HG03378 (cell line): ENCODE measurements at regions not wholly inside any gene's neighbourhood (a gene's known extent, or its start where the extent isn't known, plus 50 kb on each side); places are given as distances from the start of the nearest gene placed in this dataset.
"Not testable (repeated sequence)": the region's sequence is repeated elsewhere in the genome, so short reads cannot be mapped to it uniquely, and the experiment has no call there.

ENCODE experiments used
- ATAC-seq: cut with Tn5 transposase; IDR thresholded peaks from one replicate; pipeline ENCODE4 v1.9.1; 2021; ENCODE audit warnings: mild to moderate bottlenecking, moderate library complexity; ENCODE audit not compliant: unreplicated experiment

DNA sequence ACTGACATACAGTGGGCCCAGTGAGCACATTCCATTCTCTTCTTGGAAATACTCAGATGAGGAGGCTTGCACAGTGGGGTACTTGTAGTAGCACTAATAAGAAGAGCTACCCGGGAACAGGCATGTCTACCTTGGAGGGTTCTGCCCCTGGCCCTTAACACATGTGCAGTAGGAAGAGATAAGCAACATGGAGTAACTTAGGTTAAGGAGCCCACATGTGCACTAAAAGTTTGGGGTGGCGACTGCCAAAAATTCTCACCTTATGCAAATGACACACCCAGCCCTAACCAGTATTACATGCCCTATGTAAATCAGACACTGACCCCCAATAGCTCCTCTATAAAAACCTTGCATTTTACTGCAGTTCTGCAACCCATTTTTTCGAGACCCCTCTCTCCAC is 1313.3 kb downstream of the KCNT2 start:
- ATAC-seq: no peak

DNA sequence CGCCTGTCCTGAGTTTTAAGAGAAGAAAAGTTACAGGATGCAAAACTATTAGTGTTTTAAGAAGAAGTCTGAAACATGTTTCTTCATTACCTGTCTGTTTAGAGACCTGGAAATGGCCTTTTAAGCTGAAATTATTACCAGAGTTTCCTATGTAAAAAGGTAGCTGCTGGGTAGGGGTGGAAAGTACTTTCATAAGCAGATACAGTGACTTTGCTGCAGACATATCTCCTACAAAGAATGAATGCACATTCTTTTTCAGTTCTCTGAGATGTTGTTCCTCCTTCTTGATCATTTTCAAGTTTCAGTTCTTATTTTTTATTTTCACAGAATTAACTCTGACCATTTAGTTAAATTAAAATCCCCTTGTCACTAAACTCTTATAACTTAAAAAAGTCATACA is 1329.6 kb downstream of the KCNT2 start:
- peak; percentile 64 for ATAC-seq

DNA sequence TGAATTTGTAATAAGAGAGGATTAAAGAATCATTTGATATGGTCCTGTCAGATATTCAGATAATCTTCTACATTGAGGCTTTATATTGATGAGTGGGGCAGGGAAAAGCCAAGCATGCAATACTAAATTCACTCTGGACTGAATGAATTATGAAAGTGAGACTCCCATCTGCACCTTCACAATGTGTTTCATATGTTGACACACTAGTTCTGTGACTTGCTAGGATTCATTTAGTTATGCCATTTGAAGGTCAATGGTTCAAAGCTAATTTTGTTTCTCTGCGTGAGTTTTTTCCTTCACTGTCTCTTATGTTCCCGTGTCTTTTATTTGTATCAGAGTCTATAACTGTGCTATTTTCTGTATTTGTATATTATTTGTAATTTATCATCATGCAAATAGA is 1332.5 kb downstream of the KCNT2 start:
- ATAC-seq: no peak

DNA sequence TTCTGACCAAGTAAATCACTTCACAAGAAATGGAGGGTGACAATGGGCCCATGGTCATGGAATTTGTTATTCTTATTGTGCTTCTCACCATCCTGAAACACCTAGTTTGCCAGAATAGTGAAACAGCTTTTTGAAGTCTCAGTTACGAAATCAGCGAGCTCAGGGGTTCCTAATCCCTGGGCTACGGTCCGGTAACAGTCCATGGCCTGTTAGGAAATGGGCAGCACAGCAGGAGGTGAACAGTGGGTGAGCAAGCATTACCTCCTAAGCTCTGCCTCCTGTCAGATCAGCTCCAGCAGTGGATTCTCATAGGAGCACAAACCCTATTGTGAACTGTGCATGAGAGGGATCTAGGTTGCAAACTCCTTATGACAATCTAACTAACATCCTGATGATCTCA is 1356.3 kb downstream of the KCNT2 start:
- no peak for ATAC-seq

- no peak for ATAC-seq
Observed at GRCh38 chr1:195243492-195243891, 1364.7 kb downstream of the KCNT2 start.

DNA sequence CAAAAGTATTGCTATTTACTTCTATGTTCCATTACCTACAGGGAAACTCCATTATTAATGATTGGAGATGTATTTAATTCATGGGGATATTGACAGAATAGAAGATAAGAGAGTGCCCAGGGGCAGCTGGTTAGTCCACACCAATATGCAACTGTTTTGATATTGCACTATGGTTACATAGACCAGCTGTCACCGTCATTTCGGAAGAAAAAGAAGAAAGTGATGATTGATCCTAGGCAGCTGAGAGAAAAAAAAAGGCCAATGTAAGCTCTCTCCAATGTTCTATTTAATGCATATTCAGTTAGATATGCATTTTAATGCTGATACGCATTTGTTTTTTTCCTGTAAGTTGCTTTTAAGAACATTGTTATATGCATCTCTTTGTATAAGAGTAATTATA is 1367.2 kb downstream of the KCNT2 start:
- ATAC-seq: no peak

- no peak for ATAC-seq
Observed at GRCh38 chr1:195238313-195238712, 1369.9 kb downstream of the KCNT2 start.

DNA sequence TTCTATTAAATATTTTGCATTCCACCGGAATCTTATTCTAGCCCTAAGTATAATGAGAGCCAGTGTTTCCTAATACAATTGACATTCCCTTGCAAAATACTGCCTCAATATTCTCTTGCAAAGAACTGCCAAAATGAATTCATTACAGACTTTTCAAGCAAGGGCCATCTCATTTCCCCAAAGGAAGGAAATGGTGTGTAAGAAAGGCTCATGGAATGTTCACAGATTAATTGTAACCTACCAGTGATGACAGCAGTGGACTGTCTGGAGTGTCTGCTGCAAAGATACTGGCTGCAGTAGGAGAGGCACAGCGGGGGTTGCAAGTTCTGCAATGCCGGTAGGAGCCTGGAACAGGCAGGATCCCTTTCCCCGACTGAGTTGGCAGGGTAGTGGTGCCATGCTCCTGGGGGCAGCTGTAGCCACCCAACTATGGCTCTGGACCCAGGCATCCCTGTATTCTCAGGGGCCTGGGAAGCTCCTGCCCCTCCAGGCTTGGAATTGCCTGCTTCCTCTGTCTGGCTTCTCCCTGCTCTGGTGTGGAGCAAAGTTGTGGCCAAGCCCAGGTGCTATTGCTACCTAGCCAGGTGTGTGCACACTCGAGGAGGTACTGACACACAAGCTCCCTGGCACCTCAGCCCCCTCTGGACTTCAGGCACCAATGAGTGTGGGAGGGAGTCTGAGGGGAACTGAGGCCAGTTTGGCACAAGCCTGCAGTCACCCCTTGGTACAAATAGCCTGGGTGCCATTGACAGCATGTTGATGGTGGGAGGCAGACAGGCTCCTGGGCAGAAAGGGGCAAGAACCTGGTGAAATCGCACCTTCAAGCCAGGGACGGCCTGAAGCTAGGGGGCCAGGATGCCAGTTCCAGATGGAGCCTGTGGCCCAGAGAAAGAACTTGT is 1371.0 kb downstream of the KCNT2 start:
- ATAC-seq: no peak

DNA sequence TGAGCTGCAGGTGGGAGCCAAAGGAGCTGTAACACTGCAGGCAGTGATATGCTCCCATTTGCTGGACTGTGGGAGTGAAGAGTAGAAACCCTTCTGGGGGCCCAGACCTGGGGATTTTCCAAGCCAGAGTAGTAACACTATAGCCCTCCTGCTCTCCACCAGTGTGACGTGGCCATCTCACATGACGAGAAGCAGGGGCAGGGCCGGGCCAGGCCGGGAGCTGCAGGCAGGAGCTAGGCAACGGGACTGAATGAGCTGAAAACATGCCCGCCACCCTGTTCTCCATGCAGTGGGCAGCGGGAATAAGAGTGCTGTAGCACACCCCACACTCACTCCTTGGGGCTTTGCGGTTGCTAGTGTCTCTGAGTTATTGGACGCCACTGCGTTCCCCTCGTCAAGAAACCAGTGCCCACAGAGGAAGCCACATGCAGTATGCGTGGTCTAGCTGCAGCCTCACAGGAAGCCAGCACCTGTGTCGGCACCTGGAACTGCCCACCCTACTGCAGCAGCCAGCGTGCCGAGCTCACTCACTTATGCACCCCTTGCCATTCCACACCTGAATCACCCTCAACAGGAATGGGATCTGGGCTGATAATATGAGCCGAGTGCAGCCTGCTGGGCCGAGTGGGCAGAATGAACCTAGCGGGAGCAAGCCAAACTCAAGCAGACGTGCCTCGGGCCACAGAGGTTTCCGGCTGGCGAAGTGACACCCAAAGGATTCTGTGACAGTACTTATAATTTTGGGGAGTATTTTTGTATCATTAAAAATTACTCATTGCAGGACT is 1389.6 kb downstream of the KCNT2 start:
- no peak for ATAC-seq

- ATAC-seq: no peak
Observed at GRCh38 chr1:195202241-195202640, 1406.0 kb downstream of the KCNT2 start.

DNA sequence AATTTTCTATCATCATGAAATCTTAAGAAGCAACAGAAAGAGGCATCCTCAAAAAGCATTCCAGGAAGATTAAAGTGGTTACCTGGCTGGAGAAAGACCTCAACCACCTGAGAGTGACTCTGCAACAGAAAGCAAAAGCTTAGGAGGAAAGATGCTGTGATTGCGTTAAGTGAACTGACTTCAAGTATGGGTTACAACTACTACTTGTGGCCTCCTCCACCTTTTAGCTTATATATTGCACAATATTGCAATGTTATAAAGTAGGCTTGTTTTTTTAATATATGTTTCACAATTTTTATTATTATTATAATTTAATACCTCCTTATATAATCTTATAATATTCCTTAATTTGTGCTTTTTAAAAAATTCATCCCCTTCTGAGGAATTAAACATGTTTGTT is 1407.5 kb downstream of the KCNT2 start:
- no peak for ATAC-seq

GRCh38 chr1:195197116-195197515 is 1411.1 kb downstream of the KCNT2 start:
- ATAC-seq: no peak

DNA sequence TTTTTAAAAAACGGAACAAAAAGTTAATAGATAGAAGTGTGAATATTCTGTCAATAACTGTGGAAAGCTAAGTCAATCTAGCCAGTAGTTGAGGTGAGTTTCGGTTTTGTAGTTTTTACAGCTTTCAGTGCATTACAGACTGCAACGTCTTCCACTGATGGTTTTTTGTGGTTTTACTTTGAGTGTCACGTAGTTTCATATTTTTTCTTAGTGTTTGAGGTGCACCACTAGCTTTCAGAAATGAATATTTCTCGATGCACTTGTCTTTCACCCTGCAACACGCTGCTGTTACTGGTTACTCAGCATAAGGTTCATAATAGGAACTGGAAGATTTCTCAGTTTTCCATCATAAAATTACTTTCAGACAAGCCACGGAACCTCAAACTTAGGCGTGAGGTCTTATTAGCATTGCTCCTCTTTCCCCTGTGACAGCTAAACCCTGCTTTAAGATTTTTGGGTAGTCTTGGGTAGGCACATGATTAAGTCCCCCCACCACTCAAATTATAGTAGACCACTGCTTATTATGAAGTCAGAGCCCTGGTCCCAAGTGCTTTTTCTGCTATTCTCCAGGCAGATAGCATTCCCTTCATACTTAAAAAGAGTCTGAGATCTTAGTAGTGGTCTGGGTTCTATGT is 1412.7 kb downstream of the KCNT2 start:
- peak; percentile 99 for ATAC-seq

- no peak for ATAC-seq
Observed at GRCh38 chr1:195193134-195193533, 1415.1 kb downstream of the KCNT2 start.

DNA sequence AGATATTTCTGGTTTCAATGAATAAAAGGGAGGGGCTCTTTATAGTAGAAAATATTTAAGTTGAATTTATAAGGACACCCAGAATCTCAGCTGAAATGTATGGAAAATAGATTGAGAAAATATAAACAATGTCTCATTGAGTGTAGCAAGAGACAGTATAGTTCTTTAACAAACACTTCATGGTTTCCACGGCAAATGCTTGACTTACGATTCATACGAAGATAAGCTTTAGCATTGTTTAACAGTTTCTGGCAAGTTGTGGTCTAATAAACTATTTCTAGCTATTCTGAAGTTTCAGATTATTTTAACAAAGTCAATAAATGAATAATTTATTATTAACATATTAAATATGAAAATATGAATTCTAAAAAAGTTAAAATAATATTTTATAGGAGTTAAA is 1419.4 kb downstream of the KCNT2 start:
- no peak for ATAC-seq

GRCh38 chr1:195186544-195186943 is 1421.7 kb downstream of the KCNT2 start:
- no peak for ATAC-seq

GRCh38 chr1:195185736-195186135 is 1422.5 kb downstream of the KCNT2 start:
- no peak for ATAC-seq

GRCh38 chr1:195185321-195185720 is 1422.9 kb downstream of the KCNT2 start:
- ATAC-seq: no peak

- no peak for ATAC-seq
Observed at GRCh38 chr1:195173753-195174152, 1434.5 kb downstream of the KCNT2 start.

DNA sequence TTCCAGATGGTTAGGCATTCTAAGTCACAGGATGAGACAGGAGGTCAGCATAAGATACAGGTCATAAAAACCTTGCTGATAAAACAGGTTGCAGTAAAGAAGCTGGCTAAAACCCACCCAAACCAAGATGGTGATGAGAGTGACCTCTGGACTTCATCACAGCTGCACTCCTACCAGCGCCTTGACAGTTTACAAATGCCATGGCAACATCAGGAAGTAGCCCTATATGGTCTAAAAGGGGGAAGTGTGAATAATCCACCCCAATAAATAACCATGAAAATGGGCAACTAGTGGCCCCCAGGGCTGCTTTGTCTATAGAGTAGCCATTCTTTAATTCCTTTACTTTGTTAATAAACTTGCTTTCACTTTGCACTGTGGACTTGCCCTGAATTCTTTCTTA is 1448.4 kb downstream of the KCNT2 start:
- not testable (repeated sequence) for ATAC-seq

DNA sequence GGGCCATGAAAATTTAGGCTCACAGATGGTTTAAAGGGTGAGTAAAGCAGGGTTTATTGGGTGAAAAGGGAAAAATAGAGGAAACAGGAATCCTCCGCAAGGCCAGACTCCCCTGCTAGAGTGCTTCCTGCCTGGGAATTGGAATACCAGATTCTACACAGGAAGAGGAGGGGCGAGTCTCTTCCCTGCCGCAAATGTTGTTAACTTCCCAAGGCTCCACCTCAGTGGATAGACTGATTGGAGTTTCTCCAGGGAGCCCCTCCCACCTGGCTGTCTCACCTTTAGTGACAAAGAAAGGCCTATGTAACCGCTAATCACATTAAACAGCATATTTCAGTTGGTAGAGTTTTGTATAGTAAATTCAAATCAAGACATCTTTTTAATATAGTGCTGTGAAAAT is 1450.1 kb downstream of the KCNT2 start:
- no peak for ATAC-seq

DNA sequence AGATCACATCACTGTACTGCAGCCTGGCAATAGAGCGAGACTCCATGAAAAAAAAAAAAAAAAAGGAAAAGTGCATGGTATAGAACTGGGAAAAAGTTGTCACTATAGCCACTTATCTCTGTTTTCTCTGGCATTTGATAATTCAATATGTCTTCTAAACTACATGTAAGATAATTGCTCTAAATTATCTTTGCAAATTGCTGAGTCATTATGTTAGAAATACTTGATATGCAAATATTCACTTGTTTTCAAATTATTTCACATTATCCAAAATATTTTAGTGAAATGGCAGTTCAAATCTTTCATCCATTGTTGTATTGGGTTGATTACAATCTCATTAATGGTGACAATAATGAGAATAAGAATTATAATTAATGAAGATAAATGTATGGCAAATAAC is 1455.1 kb downstream of the KCNT2 start:
- no peak for ATAC-seq
